Activated CD4-positive, alpha-beta T cell treated with anti-CD3 and anti-CD28 coated beads for 36 hours (primary cell): ENCODE measurements at regions not wholly inside any gene's neighbourhood (a gene's known extent, or its start where the extent isn't known, plus 50 kb on each side); places are given as distances from the start of the nearest gene placed in this dataset.

ENCODE experiments used
- ATAC-seq: fragments of 200-7000 bp; cut with Tn5 transposase; one replicate; pipeline ENCODE4 v1.10.0; 2021; ENCODE audit warnings: mild to moderate bottlenecking, moderate library complexity
- CTCF ChIA-PET: fragments of 350-600 bp; sonication (Branson Sonifier 250); formaldehyde crosslinking; loops from one replicate; lab custom pipeline; 2021; ENCODE audit warnings: antibody characterized with exemption; lab: Charles Lee
- POLR2A ChIA-PET: fragments of 350-600 bp; sonication (Branson Sonifier 250); formaldehyde crosslinking; loops from one replicate; lab custom pipeline; 2021; ENCODE audit warnings: antibody characterized with exemption, inconsistent platforms; lab: Charles Lee
- DNase-seq: peaks from one replicate; pipeline ENCODE4 v3.0.0-alpha.2; 2020
- H3K27ac Mint-ChIP-seq: one replicate; pipeline ENCODE4 v1.8.0; 2021; ENCODE audit warnings: mixed read lengths
- H3K27me3 Mint-ChIP-seq: one replicate; pipeline ENCODE4 v1.8.0; 2021; ENCODE audit warnings: mixed read lengths
- H3K36me3 Mint-ChIP-seq: one replicate; pipeline ENCODE4 v1.8.0; 2021; ENCODE audit warnings: low read depth, mixed read lengths
- H3K4me1 Mint-ChIP-seq: one replicate; pipeline ENCODE4 v1.8.0; 2021; ENCODE audit warnings: mixed read lengths
- H3K4me3 Mint-ChIP-seq: one replicate; pipeline ENCODE4 v1.8.0; 2021; ENCODE audit warnings: mild to moderate bottlenecking, moderate library complexity, mixed read lengths
- H3K9me3 Mint-ChIP-seq: one replicate; pipeline ENCODE4 v1.8.0; 2021; ENCODE audit warnings: low read depth, mixed read lengths
- intact Hi-C, 2 experiments: fragments of 100-400 bp; cut with DNase I in 1 of 2; cut with micrococcal nuclease in 1 of 2; formaldehyde crosslinking; loops; one replicate each; pipeline versions ENCODE4 v1.14.2 to v1.15.1; 2022 to 2024; cut with DNase I, micrococcal nuclease

DNA sequence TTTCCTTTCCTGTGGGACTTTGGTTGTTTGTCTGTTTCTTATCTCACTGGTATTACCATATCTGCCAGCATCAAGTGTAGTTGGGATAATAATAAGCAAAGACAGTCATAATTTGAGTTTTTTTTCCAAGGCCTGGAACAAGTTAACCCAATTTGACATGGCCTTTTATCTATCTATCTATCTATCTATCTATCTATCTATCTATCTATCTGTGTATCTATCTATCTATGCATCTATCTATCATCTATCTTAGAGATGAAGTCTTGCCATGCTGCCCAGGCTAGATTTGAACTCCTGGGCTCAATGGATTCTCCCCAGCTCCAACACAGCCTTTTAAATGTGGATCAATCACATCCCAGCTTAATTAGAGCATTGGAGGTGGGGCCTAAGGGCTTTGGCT, 174.1 kb upstream of the CSF3R start:
- H3K36me3 Mint-ChIP-seq, result no peaks in the 10 kb centered on the region
- no peak overlapping the region for H3K4me3 Mint-ChIP-seq
- H3K27me3 Mint-ChIP-seq, result peaks cover 24% of the 10 kb centered on the region
- no peaks in the 10 kb centered on the region for H3K4me1 Mint-ChIP-seq
- ChIA-PET CTCF (interaction anchor here (0.6 to 1.0 kb wide), 4 partner anchors 12 to 141 kb away, joined by 3 read pairs; no protein-coding TSS in a partner anchor), POLR2A (interaction anchor here (0.8 kb wide), 1 partner anchor 74 kb away, joined by 4 read pairs; no protein-coding TSS in a partner anchor)
- ATAC-seq (no peak), DNase-seq (no peak)
- intact Hi-C loops, result no loop called here
- no peak overlapping the region for H3K27ac Mint-ChIP-seq
- H3K9me3 Mint-ChIP-seq, result no peaks in the 10 kb centered on the region

DNA sequence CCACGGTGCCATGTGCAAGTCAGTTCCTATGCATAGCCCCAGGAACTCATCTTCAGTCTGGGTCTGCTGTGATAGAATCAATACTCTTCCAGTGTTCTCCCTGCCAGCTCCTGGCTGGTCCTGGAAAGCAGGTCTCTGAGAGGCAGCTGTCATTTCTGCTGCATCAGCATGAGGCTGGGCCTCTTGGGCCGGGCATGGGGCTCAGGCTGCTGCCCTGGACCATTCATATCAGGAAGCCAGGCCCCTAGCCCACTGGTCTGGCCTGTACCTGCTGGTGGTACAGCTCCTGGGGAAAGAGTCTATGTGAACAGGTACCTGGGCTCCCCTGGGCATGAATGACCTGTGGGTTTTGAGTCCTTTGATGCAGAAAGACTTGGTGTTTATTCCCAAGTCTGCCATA, 173.6 kb upstream of the CSF3R start:
- H3K4me3 Mint-ChIP-seq, result no peak overlapping the region
- no peaks in the 10 kb centered on the region for H3K36me3 Mint-ChIP-seq
- ChIA-PET POLR2A (no interaction called here), CTCF (interaction anchor here (0.6 kb wide), 1 partner anchor 25 kb away, joined by 3 read pairs; no protein-coding TSS in a partner anchor)
- ATAC-seq (no peak), DNase-seq (no peak)
- H3K27ac Mint-ChIP-seq, result no peak overlapping the region
- intact Hi-C loops, result no loop called here
- H3K4me1 Mint-ChIP-seq, result no peaks in the 10 kb centered on the region
- H3K9me3 Mint-ChIP-seq, result no peaks in the 10 kb centered on the region
- peaks cover 27% of the 10 kb centered on the region for H3K27me3 Mint-ChIP-seq

DNA sequence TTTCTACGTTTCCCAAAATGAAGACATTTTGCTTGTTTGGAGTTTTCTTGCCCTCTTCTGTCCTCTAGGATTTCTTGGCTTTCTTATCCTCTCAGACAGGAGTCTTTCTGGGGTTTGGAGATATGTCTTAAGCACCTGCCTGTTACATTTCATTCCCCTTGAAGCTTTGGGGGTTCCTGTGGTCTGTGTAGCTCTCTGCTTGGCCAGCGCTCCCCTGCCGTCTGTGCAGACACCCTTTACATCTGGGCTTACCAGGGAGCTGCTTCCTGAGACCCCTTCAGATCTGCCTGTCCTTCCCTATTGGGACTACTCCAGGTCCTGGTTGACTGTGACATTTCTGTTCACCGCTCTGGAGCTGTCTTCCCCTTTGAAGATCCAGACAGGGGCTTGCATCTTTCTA, 171.9 kb upstream of the CSF3R start:
- POLR2A ChIA-PET, result no interaction called here
- Mint-ChIP-seq H3K27me3 (peaks cover 30% of the 10 kb centered on the region), H3K9me3 (no peaks in the 10 kb centered on the region), H3K4me3 (no peak overlapping the region), H3K4me1 (peaks cover 2% of the 10 kb centered on the region), H3K36me3 (no peaks in the 10 kb centered on the region), H3K27ac (no peak overlapping the region)
- DNase-seq (no peak), ATAC-seq (no peak)
- intact Hi-C loops, result loop anchor here in 1 of 2 experiments (5.0 kb wide), 1 partner anchor 102 kb away; no protein-coding TSS in a partner anchor
- CTCF ChIA-PET, result interaction anchor here (1.1 kb wide), 1 partner anchor 671 kb away, joined by 3 read pairs; no protein-coding TSS in a partner anchor

DNA sequence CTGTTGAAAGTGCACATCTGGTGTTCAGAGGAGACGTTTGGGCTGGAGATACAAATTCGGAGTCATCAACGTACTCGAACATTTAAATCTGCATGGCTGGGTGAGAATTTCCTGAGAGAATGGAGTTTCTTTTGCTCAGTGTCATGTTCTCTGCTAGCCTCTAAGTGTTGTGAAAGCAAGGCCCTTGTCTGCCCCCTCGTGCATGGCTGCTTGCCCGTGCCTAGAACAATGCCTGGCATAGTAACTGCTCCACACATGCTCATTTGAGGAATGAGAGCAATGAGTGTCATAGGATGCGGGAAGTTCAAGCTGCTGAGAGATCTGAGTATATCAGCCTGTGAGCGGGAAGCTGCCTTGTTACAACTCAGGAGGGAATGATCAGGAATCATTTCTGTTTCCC, 171.1 kb upstream of the CSF3R start:
- H3K4me1 Mint-ChIP-seq, result peaks cover 2% of the 10 kb centered on the region
- CTCF ChIA-PET, result no interaction called here
- intact Hi-C loops, result loop anchor here in 1 of 2 experiments (5.0 kb wide), 1 partner anchor 102 kb away; no protein-coding TSS in a partner anchor

DNA sequence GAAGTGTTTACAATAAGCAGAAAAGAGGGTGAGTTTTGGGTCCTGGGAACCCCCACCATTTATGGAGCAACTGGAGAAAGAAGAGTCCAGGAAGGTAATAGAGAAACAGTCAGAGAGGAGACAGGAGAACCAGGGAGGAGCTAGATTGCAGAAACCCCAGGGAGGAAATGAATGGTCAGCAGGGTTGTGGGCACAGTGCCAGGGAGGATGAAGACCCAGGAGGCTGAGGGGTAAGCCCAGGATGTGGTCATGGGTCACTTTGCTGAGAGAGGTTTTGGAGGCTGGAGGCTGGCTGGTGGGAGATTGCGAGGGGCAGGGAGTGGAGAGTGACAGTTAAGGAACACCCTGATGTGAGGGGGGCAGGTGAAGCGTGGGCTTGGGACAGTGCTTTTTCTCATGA, 169.9 kb upstream of the CSF3R start:
- H3K4me1 Mint-ChIP-seq, result peaks cover 2% of the 10 kb centered on the region
- no peak overlapping the region for H3K4me3 Mint-ChIP-seq
- no peaks in the 10 kb centered on the region for H3K36me3 Mint-ChIP-seq
- ATAC-seq (no peak), DNase-seq (no peak)
- ChIA-PET POLR2A (no interaction called here), CTCF (interaction anchor here (0.6 to 0.7 kb wide), 2 partner anchors 12 to 226 kb away, joined by 3 to 5 read pairs; no protein-coding TSS in a partner anchor)
- no peak overlapping the region for H3K27ac Mint-ChIP-seq
- no peaks in the 10 kb centered on the region for H3K9me3 Mint-ChIP-seq
- intact Hi-C loops, result loop anchor here in 1 of 2 experiments (5.0 kb wide), 1 partner anchor 100 kb away; no protein-coding TSS in a partner anchor
- H3K27me3 Mint-ChIP-seq, result peaks cover 28% of the 10 kb centered on the region

More for the DNA sequence above, 171.1 kb upstream of the CSF3R start:
- Mint-ChIP-seq H3K36me3 (no peaks in the 10 kb centered on the region), H3K9me3 (no peaks in the 10 kb centered on the region), H3K4me3 (no peak overlapping the region), H3K27me3 (peaks cover 28% of the 10 kb centered on the region), H3K27ac (no peak overlapping the region)
- DNase-seq (no peak), ATAC-seq (no peak)
- POLR2A ChIA-PET, result no interaction called here

DNA sequence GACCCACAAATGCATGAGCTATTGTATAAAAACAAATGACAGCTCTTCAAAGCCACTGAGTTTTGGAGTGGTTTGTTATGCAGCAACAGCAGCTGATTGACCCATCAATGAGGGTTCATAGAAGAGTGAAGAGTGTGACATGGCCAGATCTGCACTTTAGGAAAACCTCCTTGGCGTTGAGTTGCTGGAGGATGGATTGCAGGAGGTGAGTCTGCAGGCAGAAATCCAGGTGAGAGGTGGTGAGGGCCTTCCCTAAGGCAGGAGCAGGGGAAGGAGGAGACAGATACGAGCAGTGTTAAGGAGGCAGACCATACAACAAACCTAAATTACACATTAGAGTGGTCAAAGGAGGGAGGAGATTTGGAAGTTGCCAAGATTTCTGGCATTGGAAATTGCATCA, 169.3 kb upstream of the CSF3R start:
- Mint-ChIP-seq H3K4me1 (peaks cover 2% of the 10 kb centered on the region), H3K9me3 (no peaks in the 10 kb centered on the region), H3K36me3 (no peaks in the 10 kb centered on the region), H3K27me3 (peaks cover 28% of the 10 kb centered on the region), H3K4me3 (no peak overlapping the region), H3K27ac (no peak overlapping the region)
- CTCF ChIA-PET, result interaction anchor here (0.6 to 1.2 kb wide), 7 partner anchors 11 to 236 kb away, joined by 3 to 5 read pairs (median 3); no protein-coding TSS in a partner anchor
- intact Hi-C loops, result loop anchor here in 1 of 2 experiments (5.0 kb wide), 1 partner anchor 100 kb away; no protein-coding TSS in a partner anchor
- no peak for ATAC-seq
- DNase-seq, result no peak
- POLR2A ChIA-PET, result no interaction called here

DNA sequence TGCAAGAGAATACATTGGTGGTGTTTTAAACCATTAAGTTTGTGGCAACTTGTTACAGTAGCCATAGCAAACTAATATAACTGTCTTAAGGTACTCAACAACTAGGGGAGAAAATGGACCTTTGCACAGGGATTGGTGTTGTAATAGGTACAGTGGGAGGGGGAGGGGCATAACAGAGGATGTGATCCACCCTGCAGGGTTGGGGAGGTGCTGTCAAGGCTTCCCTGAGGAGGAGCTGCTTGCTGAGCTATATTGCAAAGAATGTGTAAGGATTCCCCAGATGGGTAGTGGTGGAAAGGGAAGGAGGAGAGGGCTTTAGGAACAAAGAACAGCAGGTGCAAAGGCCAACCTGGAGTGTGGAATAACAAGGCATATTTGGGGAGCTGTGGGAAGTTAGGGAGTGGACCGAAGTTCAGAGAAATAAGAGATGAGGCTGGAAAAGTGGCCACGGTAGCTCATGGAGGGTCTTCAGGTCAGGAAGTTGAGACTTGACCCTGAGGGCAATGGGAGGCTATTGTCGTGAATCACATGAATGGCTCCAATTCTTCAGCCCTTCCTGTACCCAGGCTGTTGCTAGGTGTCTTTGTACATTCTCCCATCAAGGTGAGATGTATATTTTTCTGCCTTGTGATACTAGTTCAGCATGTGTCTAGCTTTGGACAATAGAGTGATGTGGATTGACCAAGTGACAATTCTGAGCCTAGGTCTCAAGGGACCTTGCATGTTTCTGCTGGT, 168.6 kb upstream of the CSF3R start:
- ATAC-seq (no peak), DNase-seq (no peak)
- no peak overlapping the region for H3K4me3 Mint-ChIP-seq
- CTCF ChIA-PET, result interaction anchor here (0.7 to 1.4 kb wide), 7 partner anchors 14 to 235 kb away, joined by 3 to 4 read pairs (median 3); no protein-coding TSS in a partner anchor
- no peak overlapping the region for H3K27ac Mint-ChIP-seq
- peaks cover 2% of the 10 kb centered on the region for H3K4me1 Mint-ChIP-seq
- POLR2A ChIA-PET, result no interaction called here
- intact Hi-C loops, result loop anchor here in 1 of 2 experiments (5.0 kb wide), 1 partner anchor 99 kb away; no protein-coding TSS in a partner anchor
- peaks cover 28% of the 10 kb centered on the region for H3K27me3 Mint-ChIP-seq
- no peaks in the 10 kb centered on the region for H3K36me3 Mint-ChIP-seq
- no peaks in the 10 kb centered on the region for H3K9me3 Mint-ChIP-seq

DNA sequence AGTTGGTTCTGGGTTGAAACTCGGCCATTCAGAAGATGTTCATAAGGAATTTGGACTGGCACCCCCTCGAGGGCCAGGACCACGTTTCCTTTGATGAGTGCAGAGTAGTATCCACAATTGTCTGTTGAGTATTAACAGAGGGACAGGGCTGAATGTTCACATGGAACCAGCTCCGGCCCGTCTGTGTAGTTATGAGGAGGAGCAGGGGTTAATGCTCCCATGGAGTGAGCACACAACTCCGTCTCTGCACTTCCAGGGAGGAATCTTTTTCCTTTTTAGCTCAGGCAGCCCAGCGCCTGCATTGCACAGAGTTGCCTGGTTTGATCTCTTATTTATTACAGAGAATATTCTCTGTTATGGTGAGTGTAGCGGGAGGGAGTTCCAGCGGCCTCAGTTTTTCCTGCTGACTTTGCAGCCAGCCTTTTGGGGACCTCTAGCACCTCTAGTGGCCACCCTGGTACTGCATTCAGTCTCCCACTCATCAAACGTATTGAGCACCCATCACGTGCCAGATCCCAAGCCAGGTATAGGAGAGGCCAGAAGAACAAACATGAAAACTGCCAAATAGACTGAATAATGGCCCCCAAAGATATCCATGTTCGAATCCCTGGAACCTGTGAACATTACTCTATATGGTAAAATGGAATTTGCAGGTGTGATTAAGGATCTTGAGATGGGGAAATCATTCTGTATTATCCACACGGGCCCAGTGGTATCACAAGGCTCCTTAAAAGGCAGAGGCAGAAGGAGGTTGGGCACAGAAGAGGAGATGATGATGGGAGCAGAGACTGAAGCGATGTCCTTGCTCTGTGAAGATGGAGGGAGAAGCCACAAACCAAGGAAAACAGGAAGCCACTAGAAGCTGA, 167.7 kb upstream of the CSF3R start:
- DNase-seq (peak; percentile 82), ATAC-seq (peak; percentile 90)
- ChIA-PET POLR2A (no interaction called here), CTCF (interaction anchor here (0.7 to 1.4 kb wide), 8 partner anchors 14 to 360 kb away, joined by 3 to 4 read pairs (median 3); no protein-coding TSS in a partner anchor)
- Mint-ChIP-seq H3K4me3 (no peak overlapping the region), H3K4me1 (peaks cover 2% of the 10 kb centered on the region), H3K36me3 (no peaks in the 10 kb centered on the region), H3K27ac (no peak overlapping the region), H3K27me3 (peaks cover 28% of the 10 kb centered on the region), H3K9me3 (no peaks in the 10 kb centered on the region)
- intact Hi-C loops, result loop anchor here in 1 of 2 experiments (5.0 kb wide), 1 partner anchor 98 kb away; no protein-coding TSS in a partner anchor

DNA sequence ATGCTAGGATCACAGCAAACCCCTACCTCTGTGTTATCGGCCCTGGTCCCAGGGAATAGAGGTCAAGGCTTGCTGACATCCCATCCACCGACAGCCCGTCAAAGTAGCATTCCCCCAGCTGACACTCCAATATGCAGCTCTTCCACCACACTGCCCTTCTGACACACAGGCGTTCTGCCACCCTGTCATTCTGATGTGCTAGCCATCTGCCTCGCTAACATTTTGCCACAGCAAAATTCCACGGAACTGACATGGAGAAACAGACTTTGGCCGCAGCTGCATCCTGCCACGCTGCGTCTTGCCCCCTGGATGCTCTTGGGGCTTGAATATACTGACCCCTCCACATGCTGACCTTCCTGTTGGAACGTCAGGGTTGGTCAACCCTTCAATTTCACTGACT, 163.2 kb upstream of the CSF3R start:
- DNase-seq (no peak), ATAC-seq (no peak)
- Mint-ChIP-seq H3K27me3 (peaks cover 8% of the 10 kb centered on the region), H3K4me3 (no peak overlapping the region), H3K27ac (no peak overlapping the region), H3K36me3 (no peaks in the 10 kb centered on the region), H3K4me1 (peaks cover 2% of the 10 kb centered on the region), H3K9me3 (no peaks in the 10 kb centered on the region)
- POLR2A ChIA-PET, result no interaction called here
- intact Hi-C loops, result no loop called here
- CTCF ChIA-PET, result interaction anchor here (0.6 kb wide), 2 partner anchors 144 to 372 kb away, joined by 3 to 4 read pairs; no protein-coding TSS in a partner anchor

DNA sequence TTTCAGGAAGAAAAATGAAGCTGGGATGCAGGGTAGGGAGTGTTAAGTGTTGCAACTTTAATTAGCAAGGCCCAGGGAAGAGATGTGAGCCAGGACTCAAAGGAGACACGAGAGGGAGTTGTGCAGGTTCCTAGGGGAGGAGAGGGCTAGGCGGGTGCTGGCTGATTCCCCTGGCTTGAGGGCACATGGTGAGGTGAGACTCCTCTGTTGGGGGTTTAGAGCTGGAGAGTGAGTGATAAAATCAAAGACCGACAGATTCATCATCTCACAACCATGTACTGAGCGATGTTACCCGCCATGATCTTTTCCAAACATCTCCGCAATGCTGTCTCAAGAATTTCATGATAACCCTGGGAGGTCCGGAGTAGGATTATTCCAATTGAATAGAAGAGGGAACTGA, 161.8 kb upstream of the CSF3R start:
- Mint-ChIP-seq H3K36me3 (no peaks in the 10 kb centered on the region), H3K4me3 (no peak overlapping the region), H3K27ac (no peak overlapping the region), H3K9me3 (no peaks in the 10 kb centered on the region), H3K27me3 (peaks cover under 1% of the 10 kb centered on the region), H3K4me1 (no peaks in the 10 kb centered on the region)
- intact Hi-C loops, result no loop called here
- ATAC-seq (no peak), DNase-seq (no peak)
- CTCF ChIA-PET, result no interaction called here
- POLR2A ChIA-PET, result no interaction called here
